Medulla oblongata (tissue), 1 donor: ENCODE measurements at regions not wholly inside any gene's neighbourhood (a gene's known extent, or its start where the extent isn't known, plus 50 kb on each side); places are given as distances from the start of the nearest gene placed in this dataset.
"Not testable (repeated sequence)": the region's sequence is repeated elsewhere in the genome, so short reads cannot be mapped to it uniquely, and the experiment has no call there.

Source experiments
- DNase-seq: peaks from one replicate; pipeline ENCODE4 v3.0.0-alpha.2; 2015; ENCODE audit errors: extremely low spot score

DNA sequence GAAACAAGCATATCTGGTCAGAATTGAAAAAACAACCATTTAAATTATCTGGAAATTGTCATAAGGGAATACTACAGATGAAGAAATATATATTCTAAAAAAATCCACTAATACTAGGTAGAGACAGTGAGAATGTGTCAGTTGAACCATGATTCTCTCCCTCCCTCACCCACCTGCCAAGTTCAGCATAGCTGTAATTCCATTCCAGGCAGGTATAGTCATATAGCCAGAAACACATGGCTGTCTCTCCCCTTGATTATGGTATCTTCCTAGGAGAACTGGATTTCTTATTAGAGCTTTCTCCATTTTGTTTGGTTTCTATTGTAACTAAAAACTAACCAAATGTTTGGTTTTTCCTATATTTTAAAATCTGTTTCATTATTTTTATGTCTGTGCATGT, 509.2 kb downstream of the CDH10 start:
- no peak for DNase-seq

DNA sequence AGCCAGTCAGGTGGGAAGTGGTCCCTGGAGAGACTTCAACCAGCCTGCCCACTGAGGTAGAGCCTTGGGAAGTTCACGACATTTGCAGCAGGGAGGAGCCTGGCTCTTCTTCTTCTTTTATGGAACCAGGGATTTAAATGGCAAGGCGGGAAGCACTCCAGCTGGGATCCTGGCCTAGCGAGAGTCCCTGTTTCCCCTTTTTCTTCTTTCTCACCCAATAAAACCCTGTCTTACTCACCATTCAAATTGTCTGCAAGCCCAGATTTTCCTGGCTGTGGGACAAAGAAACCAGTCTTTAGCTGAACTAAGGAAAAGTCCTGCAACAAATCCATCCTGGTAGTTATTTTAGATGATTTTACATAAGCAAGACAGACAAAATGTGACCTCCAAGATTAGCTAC, 503.7 kb downstream of the CDH10 start:
- DNase-seq: peak; percentile 77

- no peak for DNase-seq
These were observed 502.4 kb downstream of the CDH10 start for GRCh38 chr5:24142341-24142740.

- no peak for DNase-seq
These were observed 499.0 kb downstream of the CDH10 start for GRCh38 chr5:24145806-24146205.

- DNase-seq: no peak
These were observed 483.2 kb downstream of the CDH10 start for GRCh38 chr5:24161559-24161958.

- no peak for DNase-seq
These were observed 482.4 kb downstream of the CDH10 start for GRCh38 chr5:24162343-24162742.

DNA sequence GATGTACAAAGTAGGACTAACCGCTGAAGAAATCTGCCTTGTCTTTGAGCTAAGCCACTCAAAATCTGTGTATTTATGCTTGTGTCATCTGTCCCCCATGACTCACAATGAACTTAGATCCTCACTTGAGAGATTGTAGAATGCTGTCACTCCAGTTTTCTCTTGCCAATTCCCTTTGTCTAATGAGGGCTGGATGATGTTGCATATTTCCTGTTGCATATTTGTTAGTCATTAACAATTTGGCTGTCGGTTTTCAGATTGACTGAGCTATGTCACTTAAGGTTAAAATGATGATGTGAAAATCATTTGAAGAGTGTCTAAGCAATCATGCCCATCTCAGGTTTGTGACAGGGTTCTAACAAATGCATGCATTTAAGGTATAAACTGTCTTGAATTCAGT, 481.7 kb downstream of the CDH10 start:
- no peak for DNase-seq

DNA sequence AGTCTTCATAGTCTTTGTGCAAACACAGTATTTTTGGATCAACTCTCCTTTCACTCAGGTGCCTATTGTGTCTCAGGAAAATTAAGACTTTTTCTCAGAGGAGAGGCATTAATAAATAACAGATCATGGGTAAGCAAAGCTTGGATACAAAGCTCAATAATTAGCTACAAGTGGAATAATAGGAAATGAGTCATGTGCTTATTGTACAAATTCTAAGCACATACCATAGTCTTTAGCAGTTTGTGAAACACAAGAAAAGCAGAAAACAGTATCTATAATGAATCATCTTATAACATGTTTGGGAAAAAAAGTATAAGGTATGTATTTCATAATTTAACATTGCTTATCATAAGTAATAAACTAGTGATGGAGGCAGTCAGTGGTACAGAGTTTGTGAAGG, 477.0 kb downstream of the CDH10 start:
- no peak for DNase-seq

- DNase-seq: no peak
These were observed 474.8 kb downstream of the CDH10 start for GRCh38 chr5:24170026-24170425.

DNA sequence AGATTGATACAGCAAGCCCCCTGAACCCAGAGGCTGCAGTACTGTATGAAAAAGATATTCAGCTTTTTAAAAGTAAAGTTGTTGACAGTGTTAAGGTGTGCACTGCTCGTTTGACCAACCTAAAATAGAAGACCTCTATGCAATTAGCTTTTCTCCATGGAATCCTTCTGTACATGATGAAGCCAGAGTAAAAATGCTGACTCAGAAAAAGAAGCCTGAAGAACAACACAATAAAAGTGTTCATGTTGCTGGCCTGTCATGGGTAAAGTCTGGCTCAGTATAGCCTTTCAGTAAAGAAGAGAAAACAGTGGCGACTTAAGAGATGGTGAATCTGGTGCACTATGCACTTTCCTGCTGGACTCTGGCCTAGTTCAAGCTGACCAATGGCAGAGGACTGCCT, 473.8 kb downstream of the CDH10 start:
- DNase-seq: not testable (repeated sequence)

DNA sequence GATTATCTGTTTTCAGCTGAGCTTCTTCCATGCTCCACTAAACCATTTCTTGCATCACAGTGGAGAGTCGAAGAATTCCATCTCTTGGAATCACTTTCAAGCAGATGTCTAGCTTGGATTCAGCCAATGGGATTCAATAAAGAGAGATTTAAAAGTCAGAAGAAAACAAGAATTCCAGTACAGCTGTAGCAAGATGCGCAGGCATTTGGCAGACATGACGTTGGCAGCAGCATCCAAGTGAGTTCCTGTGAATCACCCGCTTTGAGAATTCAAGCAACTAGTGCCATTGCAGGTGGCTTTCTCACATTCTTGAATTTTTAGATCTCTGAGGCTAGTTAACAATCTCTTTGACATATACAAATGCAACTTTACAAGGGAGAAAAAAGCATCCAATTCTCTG, 467.0 kb downstream of the CDH10 start:
- DNase-seq: no peak

GRCh38 chr5:24183981-24184380, 460.8 kb downstream of the CDH10 start:
- no peak for DNase-seq

DNA sequence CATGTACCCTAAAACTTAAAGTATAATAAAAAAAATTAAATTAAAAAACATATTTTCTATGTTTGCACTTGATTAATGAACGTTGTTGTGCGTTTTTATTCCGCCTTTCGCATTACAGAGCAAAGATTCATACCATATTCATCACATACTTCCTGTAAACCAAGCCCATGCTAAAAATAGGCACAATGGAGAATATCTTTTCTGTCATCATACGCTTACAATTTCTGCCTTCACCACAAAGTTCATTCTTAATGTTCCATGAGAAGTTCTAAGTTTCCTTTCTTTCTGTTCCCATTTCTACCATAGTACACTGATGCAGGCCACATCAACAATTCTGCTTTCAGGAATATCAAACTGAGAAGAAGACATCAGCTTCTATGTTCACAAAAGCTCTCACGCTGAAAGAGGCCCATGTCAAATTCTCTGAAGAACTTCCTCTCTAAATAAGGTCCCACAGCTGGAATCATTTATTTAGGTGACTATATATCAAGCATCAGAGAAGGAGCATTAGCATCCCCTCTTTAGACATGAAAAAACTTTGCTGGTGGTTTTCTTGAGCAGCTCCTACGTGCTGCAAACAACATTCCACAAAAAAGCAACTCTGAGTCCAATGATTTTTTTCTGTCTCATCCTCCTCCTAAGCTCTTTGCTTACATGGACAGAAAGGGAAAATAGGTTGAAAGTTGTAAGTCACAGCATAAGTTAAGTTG, 456.4 kb downstream of the CDH10 start:
- DNase-seq: no peak

DNA sequence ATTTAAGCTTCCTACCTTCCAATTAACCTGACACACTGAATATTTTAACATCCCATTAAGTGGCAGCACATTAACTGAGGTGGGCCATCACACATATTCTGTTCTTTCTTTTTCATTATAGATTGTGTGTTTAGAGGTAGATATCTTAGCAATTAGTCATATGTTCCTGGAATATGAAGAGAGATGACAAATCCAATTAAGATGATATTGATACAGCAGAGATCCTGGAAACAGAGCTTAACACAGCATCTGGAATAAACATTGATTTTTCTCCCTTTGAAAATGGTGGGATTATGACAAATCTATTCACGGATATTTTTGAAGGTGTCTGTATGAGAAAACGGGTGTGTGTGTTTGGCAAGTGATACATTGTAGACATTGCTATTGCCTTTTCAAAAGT, 448.0 kb downstream of the CDH10 start:
- no peak for DNase-seq

DNA sequence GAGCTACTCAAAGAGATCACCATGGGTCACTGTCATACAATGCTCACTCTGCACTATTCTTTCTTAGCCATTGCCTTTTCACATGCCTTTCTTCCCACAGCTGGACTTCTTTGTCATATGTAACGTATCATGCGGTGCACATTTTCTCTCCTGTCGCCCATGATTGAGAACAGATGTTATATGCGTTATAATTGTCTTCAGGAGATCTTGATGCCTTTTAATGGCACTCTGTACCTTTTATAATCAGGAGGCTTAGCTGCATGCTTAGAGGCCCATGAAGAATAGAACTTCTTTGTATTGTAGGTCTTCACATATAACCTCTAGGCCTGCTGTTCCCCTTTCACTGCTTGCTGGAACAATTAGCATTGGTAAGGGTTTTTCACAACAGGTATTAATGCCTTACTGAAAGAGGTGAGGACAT, 436.1 kb downstream of the CDH10 start:
- no peak for DNase-seq

DNA sequence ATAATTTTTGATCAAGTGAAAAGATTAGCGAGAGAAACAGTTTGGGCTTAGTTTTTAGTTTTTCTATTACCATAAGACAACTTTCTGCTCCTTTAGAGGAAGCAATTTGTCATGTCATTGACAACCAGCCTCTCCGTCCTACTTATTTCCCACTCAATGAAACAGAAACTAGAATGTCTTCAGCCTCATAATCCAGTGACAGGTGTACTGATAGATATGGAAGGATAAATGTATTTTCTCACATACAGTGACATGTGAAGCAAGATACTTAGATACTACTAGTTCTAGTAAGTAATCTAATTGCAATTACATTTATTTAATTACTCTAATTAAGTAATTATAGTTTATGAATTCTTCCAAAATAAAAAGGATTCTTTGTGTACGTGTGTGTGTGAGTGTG, 429.7 kb downstream of the CDH10 start:
- no peak for DNase-seq

GRCh38 chr5:24222876-24223275, 421.9 kb downstream of the CDH10 start:
- DNase-seq: no peak

DNA sequence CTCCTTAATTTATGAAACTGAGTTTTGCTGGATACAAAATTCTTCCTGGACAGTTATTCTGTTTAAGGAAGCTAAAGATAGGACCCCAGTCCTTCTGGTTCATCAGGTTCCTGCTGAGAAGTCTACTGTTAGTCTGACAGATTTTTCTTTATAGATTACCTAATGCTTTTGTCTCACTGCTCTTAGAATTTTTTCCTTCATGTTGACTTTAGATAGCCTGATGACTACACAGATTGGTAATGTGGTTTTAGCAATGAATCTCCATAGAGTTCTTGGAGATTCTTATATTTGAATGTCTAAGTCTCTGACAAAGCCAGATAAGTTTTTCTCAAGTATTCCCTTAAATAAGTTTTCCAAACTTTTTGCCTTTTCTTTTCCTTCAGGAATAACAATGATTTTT, 419.7 kb downstream of the CDH10 start:
- no peak for DNase-seq

DNA sequence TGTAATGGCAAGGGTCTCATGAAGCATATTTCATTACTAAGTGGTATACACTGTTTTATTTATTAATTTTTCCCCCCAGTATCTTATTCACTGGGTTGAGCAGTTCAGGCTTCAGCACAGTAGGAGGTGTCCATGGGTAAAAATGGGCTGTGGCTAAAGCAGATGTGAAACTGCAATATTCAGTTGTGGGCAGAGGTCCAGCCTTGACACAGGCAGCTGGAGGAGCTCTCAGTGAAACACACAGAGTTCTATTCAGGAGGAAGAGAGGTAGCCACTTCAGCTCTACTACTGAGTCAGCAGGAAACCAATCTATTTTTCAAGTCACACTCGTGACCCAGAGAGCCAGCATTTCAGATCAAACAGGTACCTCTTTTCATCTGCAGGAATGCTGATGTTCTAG, 418.3 kb downstream of the CDH10 start:
- DNase-seq: no peak

DNA sequence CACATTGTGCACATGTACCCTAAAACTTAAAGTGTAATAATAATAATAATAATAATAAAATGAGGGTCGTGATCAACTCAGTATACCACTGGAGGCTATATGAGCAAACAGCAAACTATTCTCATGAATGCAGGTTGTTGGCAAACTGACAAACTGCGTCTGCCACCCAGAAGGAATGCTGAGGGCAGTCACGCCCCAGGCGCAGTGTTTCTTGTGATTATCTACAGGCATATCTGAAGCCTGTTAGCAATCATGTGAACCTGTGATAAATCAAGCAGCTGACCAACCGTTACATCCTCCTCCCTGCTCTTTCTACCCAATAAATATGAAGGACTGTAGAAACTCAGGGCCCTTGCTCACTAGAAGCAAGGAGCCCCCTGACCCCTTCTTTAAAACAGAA, 416.9 kb downstream of the CDH10 start:
- not testable (repeated sequence) for DNase-seq

- DNase-seq: no peak
These were observed 412.7 kb downstream of the CDH10 start for GRCh38 chr5:24232041-24232440.

DNA sequence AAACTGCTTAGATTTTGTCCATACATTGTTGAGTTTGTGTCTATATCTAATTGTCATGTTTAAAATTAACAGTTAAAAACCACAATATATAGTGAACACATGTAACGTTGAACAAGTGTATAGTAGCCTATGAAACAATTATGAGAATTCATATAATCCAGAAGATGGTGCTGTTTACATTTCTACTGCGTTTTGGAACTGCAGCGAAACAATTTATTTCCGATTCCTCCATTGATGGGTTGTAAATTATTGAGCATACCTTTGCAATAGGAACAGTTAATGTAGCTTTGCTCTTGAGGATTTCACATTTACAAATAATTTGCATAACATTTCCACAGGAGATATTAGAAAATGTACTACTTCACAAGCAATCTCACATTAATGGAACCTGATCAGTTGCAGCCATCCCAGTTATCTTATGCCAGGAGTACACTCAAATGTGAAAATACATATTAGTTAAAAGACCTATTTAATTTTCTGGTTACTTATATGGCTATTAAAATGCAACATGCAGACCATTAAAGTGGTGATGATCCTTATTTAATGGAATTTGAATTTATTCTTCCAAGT, 411.8 kb downstream of the CDH10 start:
- DNase-seq: no peak

- DNase-seq: no peak
These were observed 408.8 kb downstream of the CDH10 start for GRCh38 chr5:24235946-24236345.

DNA sequence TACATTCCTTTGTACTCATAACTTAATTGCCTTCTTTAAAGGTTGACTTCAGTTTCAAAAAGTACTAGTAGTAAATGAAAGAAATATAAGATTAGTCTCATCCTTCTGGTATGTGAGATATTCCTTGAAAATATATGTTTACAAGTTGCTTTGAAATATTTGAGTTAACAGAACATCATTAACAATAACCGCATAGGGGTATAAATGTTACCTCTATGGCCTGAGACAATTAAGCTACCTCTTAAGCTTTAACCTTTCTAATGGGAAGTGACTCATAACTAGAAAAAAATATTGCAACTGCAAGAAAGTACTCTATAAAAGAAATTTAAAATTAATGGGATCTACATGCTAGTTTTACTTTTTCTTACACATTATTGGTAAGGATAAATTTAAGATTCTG, 399.0 kb downstream of the CDH10 start:
- no peak for DNase-seq
